Calu3 (cell line): ENCODE measurements at regions not wholly inside any gene's neighbourhood (a gene's known extent, or its start where the extent isn't known, plus 50 kb on each side); places are given as distances from the start of the nearest gene placed in this dataset.
A peak's percentile ranks its signal among the peaks of the same experiment; 100 is the strongest.

Experiments used
- BruUV-seq: library from RNA; stranded (reverse); fragments of 400-500 nt; replicated peaks from 2 replicates; lab custom pipeline; 2021; lab: Mats Ljungman, UMichigan
- CTCF ChIA-PET: fragments of 300-600 bp; sonication (Branson Sonifier 250); formaldehyde crosslinking; loops from one replicate; lab custom pipeline; 2022; ENCODE audit warnings: antibody characterized with exemption; lab: Charles Lee
- DNase-seq: peaks from one replicate; pipeline ENCODE4 v3.0.0; 2022
- H3K27ac Mint-ChIP-seq: one replicate; pipeline ENCODE4 v1.8.0; 2022; ENCODE audit warnings: mixed read lengths; ENCODE audit not compliant: unreplicated experiment
- H3K27me3 Mint-ChIP-seq: one replicate; pipeline ENCODE4 v1.8.0; 2022; ENCODE audit warnings: mixed read lengths; ENCODE audit not compliant: unreplicated experiment
- H3K36me3 Mint-ChIP-seq: one replicate; pipeline ENCODE4 v1.8.0; 2022; ENCODE audit warnings: mild to moderate bottlenecking, moderate library complexity, mixed read lengths; ENCODE audit not compliant: insufficient read depth, unreplicated experiment
- H3K4me1 Mint-ChIP-seq: one replicate; pipeline ENCODE4 v1.8.0; 2022; ENCODE audit warnings: mild to moderate bottlenecking, low read depth, mixed read lengths; ENCODE audit not compliant: unreplicated experiment
- H3K4me3 Mint-ChIP-seq: one replicate; pipeline ENCODE4 v1.8.0; 2022; ENCODE audit warnings: mild to moderate bottlenecking, low read depth, moderate library complexity, mixed read lengths; ENCODE audit not compliant: unreplicated experiment
- H3K9me3 Mint-ChIP-seq: one replicate; pipeline ENCODE4 v1.8.0; 2022; ENCODE audit warnings: low read depth, mixed read lengths; ENCODE audit not compliant: unreplicated experiment
- CTCF ChIP-seq: fragments of 200-600 bp; IDR thresholded peaks from one replicate; pipeline ENCODE4 v1.8.0; 2022; ENCODE audit warnings: antibody characterized with exemption; ENCODE audit not compliant: unreplicated experiment
- intact Hi-C: fragments of 100-400 bp; cut with micrococcal nuclease; formaldehyde crosslinking; loops from one replicate; pipeline ENCODE4 v1.10.0; 2022; ENCODE audit not compliant: unreplicated experiment

GRCh38 chr3:181773921-181774320, 62.2 kb downstream of the SOX2 start:
- H3K36me3 Mint-ChIP-seq: no peaks in the 10 kb centered on the region
- H3K27ac Mint-ChIP-seq: no peak overlapping the region
- H3K4me3 Mint-ChIP-seq: no peak overlapping the region
- CTCF ChIA-PET: no interaction called here
- no peak for TF ChIP-seq CTCF
- H3K27me3 Mint-ChIP-seq: no peaks in the 10 kb centered on the region
- BruUV-seq: no TSS peak
- H3K9me3 Mint-ChIP-seq: no peaks in the 10 kb centered on the region
- intact Hi-C loops: no loop called here
- no peak for DNase-seq
- no peaks in the 10 kb centered on the region for H3K4me1 Mint-ChIP-seq

DNA sequence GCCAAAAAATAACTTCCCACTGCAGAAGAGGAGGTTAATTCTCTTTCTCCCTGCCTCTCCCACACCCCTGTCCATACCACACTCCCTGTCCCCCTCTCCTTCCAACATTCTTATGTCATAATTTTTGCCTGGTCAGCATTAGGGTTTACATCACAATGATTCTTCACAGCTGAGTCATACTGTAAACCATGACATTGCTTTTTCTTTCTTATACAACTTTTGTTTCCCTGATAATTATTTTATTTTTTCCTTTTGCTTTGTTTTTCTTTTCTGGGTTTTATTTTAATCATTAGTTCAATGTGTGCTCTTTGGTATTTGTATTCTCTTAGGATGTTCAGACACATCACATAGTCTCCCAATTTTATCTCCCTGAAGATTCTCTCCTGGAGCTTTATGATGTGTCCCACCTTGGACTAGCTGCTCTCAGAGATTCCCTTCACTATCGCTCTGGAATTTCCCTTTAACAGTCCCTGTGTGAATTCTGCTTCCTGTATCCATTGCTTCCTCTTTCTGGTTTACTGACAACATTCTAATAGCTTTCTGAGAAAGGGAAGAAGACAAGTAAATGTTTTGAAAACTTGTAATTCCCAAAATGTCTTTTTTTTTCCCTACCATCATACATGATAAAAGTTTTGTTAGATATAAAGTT, 70.7 kb downstream of the SOX2 start:
- CTCF ChIA-PET: no interaction called here
- Mint-ChIP-seq H3K36me3 (no peaks in the 10 kb centered on the region), H3K9me3 (no peaks in the 10 kb centered on the region)

GRCh38 chr3:181790561-181790960, 78.8 kb downstream of the SOX2 start:
- Mint-ChIP-seq H3K27ac (no peak overlapping the region), H3K36me3 (no peaks in the 10 kb centered on the region), H3K4me3 (no peak overlapping the region), H3K27me3 (no peaks in the 10 kb centered on the region), H3K9me3 (no peaks in the 10 kb centered on the region), H3K4me1 (no peaks in the 10 kb centered on the region)
- no peak for TF ChIP-seq CTCF
- CTCF ChIA-PET: interaction anchor here (0.6 to 0.9 kb wide), 3 partner anchors 9 to 66 kb away, joined by 3 to 15 read pairs (median 3); no protein-coding TSS in a partner anchor
- no TSS peak for BruUV-seq
- intact Hi-C loops: no loop called here
- DNase-seq: no peak

More for the DNA sequence above, 70.7 kb downstream of the SOX2 start:
- Mint-ChIP-seq H3K27me3 (no peaks in the 10 kb centered on the region), H3K4me1 (peaks cover 13% of the 10 kb centered on the region), H3K4me3 (no peak overlapping the region), H3K27ac (peak overlapping the region; percentile 44)
- intact Hi-C loops: no loop called here
- BruUV-seq: no TSS peak
- no peak for DNase-seq
- TF ChIP-seq CTCF: no peak

DNA sequence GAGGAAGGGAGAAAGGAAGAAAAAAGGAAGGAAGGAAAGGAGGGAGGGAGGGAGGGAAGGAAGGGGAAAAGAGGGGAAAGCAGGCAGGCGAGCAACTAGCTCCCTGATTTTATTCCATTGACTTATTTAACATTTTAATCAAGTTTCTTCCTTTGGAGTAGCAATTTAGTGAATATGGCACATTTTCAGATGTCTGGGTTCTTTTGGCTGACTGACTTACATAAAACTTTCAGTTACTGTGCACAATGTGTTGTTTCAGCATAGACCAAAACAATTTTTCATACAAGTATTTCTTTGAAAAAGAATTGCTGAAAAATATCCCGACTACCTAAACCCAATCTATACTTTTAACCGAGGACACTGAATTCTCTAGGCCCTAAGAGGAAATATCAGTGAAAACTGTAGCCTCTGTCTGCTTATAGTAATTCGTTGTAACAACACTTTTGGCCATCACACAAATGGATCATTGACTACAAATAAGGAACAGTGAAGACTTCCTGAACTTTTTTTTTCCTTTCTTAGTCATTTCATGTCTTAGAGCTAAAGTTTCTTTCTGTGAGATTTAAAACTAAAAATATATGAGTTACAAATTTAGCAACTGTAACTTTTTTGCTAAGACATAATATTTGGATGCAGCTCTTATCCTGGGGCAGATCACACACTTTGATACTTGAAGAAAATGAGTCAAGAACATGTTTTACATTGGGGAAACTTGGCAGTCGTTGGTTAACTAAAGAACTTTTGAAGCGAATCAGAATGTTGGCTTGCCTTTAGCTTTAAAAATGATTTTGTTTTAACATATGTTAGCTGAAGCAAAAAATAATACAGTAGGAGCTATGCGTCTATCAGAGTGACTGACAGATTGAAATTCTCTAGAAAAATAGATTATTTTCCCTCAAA, 79.6 kb downstream of the SOX2 start:
- CTCF ChIA-PET: interaction anchor here (0.7 kb wide), 1 partner anchor 89 kb away, joined by 4 read pairs; no protein-coding TSS in a partner anchor
- BruUV-seq: no TSS peak
- Mint-ChIP-seq H3K4me3 (no peak overlapping the region), H3K27ac (no peak overlapping the region), H3K27me3 (no peaks in the 10 kb centered on the region), H3K4me1 (no peaks in the 10 kb centered on the region), H3K36me3 (no peaks in the 10 kb centered on the region), H3K9me3 (no peaks in the 10 kb centered on the region)
- intact Hi-C loops: no loop called here
- no peak for DNase-seq
- TF ChIP-seq CTCF: no peak
